HG02610 (cell line): ENCODE measurements at regions not wholly inside any gene's neighbourhood (a gene's known extent, or its start where the extent isn't known, plus 50 kb on each side); places are given as distances from the start of the nearest gene placed in this dataset.
"Not testable (repeated sequence)": the region's sequence is repeated elsewhere in the genome, so short reads cannot be mapped to it uniquely, and the experiment has no call there.

ENCODE experiments used
- ATAC-seq: cut with Tn5 transposase; IDR thresholded peaks from one replicate; pipeline ENCODE4 v1.9.1; 2021; ENCODE audit warnings: mild to moderate bottlenecking, moderate library complexity; ENCODE audit not compliant: unreplicated experiment

- ATAC-seq: not testable (repeated sequence)
Observed at GRCh38 chr16:29118301-29118957, 133.6 kb downstream of the LAT start.

- ATAC-seq: no peak
Observed at GRCh38 chr16:29117631-29118030, 132.8 kb downstream of the LAT start.

GRCh38 chr16:29116980-29117379 is 132.1 kb downstream of the LAT start:
- no peak for ATAC-seq

- ATAC-seq: not testable (repeated sequence)
Observed at GRCh38 chr16:29116207-29116606, 131.4 kb downstream of the LAT start.

GRCh38 chr16:29115802-29116141 is 130.9 kb downstream of the LAT start:
- ATAC-seq: not testable (repeated sequence)

- ATAC-seq: not testable (repeated sequence)
Observed at GRCh38 chr16:29114989-29115801, 130.3 kb downstream of the LAT start.

GRCh38 chr16:29114574-29114973 is 129.7 kb downstream of the LAT start:
- no peak for ATAC-seq

GRCh38 chr16:29113446-29113845 is 128.6 kb downstream of the LAT start:
- ATAC-seq: not testable (repeated sequence)

- no peak for ATAC-seq
Observed at GRCh38 chr16:29112755-29113347, 128.0 kb downstream of the LAT start.

- ATAC-seq: not testable (repeated sequence)
Observed at GRCh38 chr16:29111901-29112680, 127.2 kb downstream of the LAT start.

- ATAC-seq: no peak
Observed at GRCh38 chr16:29111421-29111820, 126.6 kb downstream of the LAT start.

GRCh38 chr16:29108625-29109169 is 123.8 kb downstream of the LAT start:
- ATAC-seq: not testable (repeated sequence)

- ATAC-seq: no peak
Observed at GRCh38 chr16:29107299-29107698, 122.4 kb downstream of the LAT start.

GRCh38 chr16:29106259-29106908 is 121.5 kb downstream of the LAT start:
- not testable (repeated sequence) for ATAC-seq

GRCh38 chr16:29104600-29104999 is 119.7 kb downstream of the LAT start:
- not testable (repeated sequence) for ATAC-seq

GRCh38 chr16:29097965-29098364 is 113.1 kb downstream of the LAT start:
- ATAC-seq: not testable (repeated sequence)

- not testable (repeated sequence) for ATAC-seq
Observed at GRCh38 chr16:29094729-29095624, 110.1 kb downstream of the LAT start.

GRCh38 chr16:29094325-29094724 is 109.5 kb downstream of the LAT start:
- not testable (repeated sequence) for ATAC-seq

- not testable (repeated sequence) for ATAC-seq
Observed at GRCh38 chr16:29089679-29090078, 104.8 kb downstream of the LAT start.
